Calu3 (cell line): ENCODE measurements at regions not wholly inside any gene's neighbourhood (a gene's known extent, or its start where the extent isn't known, plus 50 kb on each side); places are given as distances from the start of the nearest gene placed in this dataset.

Source experiments
- BruUV-seq: library from RNA; stranded (reverse); fragments of 400-500 nt; replicated peaks from 2 replicates; lab custom pipeline; 2021; lab: Mats Ljungman, UMichigan
- CTCF ChIA-PET: fragments of 300-600 bp; sonication (Branson Sonifier 250); formaldehyde crosslinking; loops from one replicate; lab custom pipeline; 2022; ENCODE audit warnings: antibody characterized with exemption; lab: Charles Lee
- DNase-seq: peaks from one replicate; pipeline ENCODE4 v3.0.0; 2022
- H3K27ac Mint-ChIP-seq: one replicate; pipeline ENCODE4 v1.8.0; 2022; ENCODE audit warnings: mixed read lengths; ENCODE audit not compliant: unreplicated experiment
- H3K27me3 Mint-ChIP-seq: one replicate; pipeline ENCODE4 v1.8.0; 2022; ENCODE audit warnings: mixed read lengths; ENCODE audit not compliant: unreplicated experiment
- H3K36me3 Mint-ChIP-seq: one replicate; pipeline ENCODE4 v1.8.0; 2022; ENCODE audit warnings: mild to moderate bottlenecking, moderate library complexity, mixed read lengths; ENCODE audit not compliant: insufficient read depth, unreplicated experiment
- H3K4me1 Mint-ChIP-seq: one replicate; pipeline ENCODE4 v1.8.0; 2022; ENCODE audit warnings: mild to moderate bottlenecking, low read depth, mixed read lengths; ENCODE audit not compliant: unreplicated experiment
- H3K4me3 Mint-ChIP-seq: one replicate; pipeline ENCODE4 v1.8.0; 2022; ENCODE audit warnings: mild to moderate bottlenecking, low read depth, moderate library complexity, mixed read lengths; ENCODE audit not compliant: unreplicated experiment
- H3K9me3 Mint-ChIP-seq: one replicate; pipeline ENCODE4 v1.8.0; 2022; ENCODE audit warnings: low read depth, mixed read lengths; ENCODE audit not compliant: unreplicated experiment
- intact Hi-C: fragments of 100-400 bp; cut with micrococcal nuclease; formaldehyde crosslinking; loops from one replicate; pipeline ENCODE4 v1.10.0; 2022; ENCODE audit not compliant: unreplicated experiment
- TF ChIP-seq, protein P1 (sequence below): fragments of 200-600 bp; IDR thresholded peaks from one replicate; pipeline ENCODE4 v1.8.0; 2022; ENCODE audit warnings: antibody characterized with exemption; ENCODE audit not compliant: unreplicated experiment

DNA sequence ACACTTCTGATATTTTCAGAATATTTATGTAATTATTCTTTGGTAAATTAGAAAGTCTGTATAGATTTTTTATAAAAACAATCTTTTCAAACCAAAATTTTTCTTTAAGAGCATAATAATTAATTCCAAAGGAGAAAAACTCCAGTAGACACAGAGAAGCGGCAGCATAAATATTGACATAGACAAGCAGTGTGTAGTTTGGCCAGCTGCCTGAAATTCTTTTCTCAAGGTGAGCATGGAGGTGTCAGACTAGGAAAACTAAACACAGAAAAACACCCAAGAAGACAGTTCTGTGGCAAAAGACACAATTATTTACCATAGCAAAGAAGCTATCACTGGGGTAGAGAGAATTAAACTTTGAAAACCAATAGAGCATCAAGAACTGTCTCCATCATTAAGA, 82.4 kb downstream of the KLF6 start:
- no peak for DNase-seq
- Mint-ChIP-seq H3K4me3 (no peak overlapping the region), H3K36me3 (no peaks in the 10 kb centered on the region), H3K4me1 (no peaks in the 10 kb centered on the region), H3K9me3 (no peaks in the 10 kb centered on the region), H3K27me3 (no peaks in the 10 kb centered on the region), H3K27ac (no peak overlapping the region)
- TF ChIP-seq, protein P1, sequence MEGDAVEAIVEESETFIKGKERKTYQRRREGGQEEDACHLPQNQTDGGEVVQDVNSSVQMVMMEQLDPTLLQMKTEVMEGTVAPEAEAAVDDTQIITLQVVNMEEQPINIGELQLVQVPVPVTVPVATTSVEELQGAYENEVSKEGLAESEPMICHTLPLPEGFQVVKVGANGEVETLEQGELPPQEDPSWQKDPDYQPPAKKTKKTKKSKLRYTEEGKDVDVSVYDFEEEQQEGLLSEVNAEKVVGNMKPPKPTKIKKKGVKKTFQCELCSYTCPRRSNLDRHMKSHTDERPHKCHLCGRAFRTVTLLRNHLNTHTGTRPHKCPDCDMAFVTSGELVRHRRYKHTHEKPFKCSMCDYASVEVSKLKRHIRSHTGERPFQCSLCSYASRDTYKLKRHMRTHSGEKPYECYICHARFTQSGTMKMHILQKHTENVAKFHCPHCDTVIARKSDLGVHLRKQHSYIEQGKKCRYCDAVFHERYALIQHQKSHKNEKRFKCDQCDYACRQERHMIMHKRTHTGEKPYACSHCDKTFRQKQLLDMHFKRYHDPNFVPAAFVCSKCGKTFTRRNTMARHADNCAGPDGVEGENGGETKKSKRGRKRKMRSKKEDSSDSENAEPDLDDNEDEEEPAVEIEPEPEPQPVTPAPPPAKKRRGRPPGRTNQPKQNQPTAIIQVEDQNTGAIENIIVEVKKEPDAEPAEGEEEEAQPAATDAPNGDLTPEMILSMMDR = no peak
- BruUV-seq = no TSS peak
- CTCF ChIA-PET = no interaction called here
- intact Hi-C loops = no loop called here

DNA sequence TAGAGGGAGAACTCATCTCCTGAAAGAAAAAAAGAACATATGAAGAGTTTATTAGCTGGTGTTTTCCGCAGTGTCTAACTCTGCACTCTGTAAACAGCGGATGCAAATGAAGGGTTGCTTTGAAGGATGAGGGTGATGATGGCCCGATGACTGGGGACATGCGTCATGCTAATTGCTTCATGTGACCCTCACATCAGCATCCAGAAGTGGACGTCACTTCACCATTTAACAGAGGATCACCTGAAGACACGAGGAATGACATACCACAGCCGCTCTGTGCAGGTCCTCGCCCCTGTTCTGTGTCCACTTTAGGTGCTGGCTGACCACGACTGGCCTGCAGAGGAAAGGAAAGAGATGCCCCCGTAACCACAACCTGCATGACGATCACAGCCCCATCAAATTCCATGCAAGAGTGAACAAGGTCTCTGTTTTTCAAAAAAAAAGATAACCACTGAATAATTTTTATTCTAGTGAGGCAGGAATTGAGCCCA, 82.9 kb downstream of the KLF6 start:
- DNase-seq = no peak
- TF ChIP-seq, protein P1 = no peak
- intact Hi-C loops = no loop called here
- Mint-ChIP-seq H3K9me3 (no peaks in the 10 kb centered on the region), H3K4me1 (no peaks in the 10 kb centered on the region), H3K27ac (no peak overlapping the region), H3K4me3 (no peak overlapping the region), H3K27me3 (no peaks in the 10 kb centered on the region), H3K36me3 (no peaks in the 10 kb centered on the region)
- no TSS peak for BruUV-seq
- CTCF ChIA-PET = no interaction called here

DNA sequence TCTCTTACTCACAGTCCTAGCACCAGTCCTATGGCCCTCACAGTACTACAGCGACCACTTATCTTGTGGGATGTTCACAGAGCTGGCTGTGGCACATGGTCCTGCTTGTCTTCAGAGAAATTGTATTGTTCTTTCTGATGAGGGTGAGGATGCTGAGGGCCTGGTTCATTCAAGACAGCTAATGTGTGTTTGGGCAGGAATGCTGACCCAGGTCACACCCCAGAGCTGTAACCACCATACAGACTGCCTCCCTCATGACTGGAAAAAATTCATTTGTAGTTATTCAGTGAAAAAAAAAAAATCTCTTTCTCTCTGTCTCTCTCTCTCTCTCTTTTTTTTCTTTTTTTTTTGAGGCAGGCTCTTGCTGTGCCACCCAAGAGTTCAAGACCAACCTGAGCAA, 83.5 kb downstream of the KLF6 start:
- H3K9me3 Mint-ChIP-seq = no peaks in the 10 kb centered on the region
- CTCF ChIA-PET = interaction anchor here (0.6 kb wide), 1 partner anchor 231 kb away, joined by 3 read pairs; no protein-coding TSS in a partner anchor

DNA sequence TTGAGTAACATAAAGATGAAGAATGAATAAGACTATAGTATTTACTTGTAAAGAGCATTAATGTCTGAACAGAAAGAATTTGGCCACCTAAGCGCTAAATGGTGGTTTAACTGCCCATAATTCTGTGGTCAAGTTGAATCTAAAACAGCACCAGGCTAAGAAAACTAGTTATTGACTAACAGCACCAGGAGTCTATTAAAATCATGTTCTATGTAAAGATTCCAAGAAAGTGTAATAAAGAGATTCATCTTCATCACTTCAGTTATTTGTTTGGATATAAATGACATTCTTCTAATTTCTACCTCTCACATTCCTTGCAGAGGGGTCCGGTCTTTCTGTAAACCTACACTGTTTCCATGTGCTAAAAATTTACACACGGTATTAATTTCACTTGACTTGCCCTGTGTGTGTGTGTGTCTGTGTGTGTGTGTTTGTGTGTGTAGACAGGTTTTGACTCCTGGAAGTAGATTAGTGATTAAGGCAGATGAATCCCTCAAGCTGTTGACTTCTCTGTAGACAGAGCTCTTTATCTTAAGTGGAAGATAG, 84.4 kb downstream of the KLF6 start:
- BruUV-seq = no TSS peak
- no peak for DNase-seq
- TF ChIP-seq, protein P1 = no peak
- Mint-ChIP-seq H3K27ac (no peak overlapping the region), H3K36me3 (no peaks in the 10 kb centered on the region), H3K9me3 (no peaks in the 10 kb centered on the region), H3K4me3 (no peak overlapping the region), H3K27me3 (no peaks in the 10 kb centered on the region), H3K4me1 (no peaks in the 10 kb centered on the region)
- CTCF ChIA-PET = interaction anchor here (0.6 kb wide), 1 partner anchor 230 kb away, joined by 3 read pairs; no protein-coding TSS in a partner anchor
- intact Hi-C loops = no loop called here

More for the DNA sequence above, 83.5 kb downstream of the KLF6 start:
- H3K36me3 Mint-ChIP-seq = no peaks in the 10 kb centered on the region
- BruUV-seq = no TSS peak
- no peaks in the 10 kb centered on the region for H3K27me3 Mint-ChIP-seq
- TF ChIP-seq, protein P1 = no peak
- DNase-seq = no peak
- H3K27ac Mint-ChIP-seq = no peak overlapping the region
- intact Hi-C loops = no loop called here
- no peak overlapping the region for H3K4me3 Mint-ChIP-seq
- no peaks in the 10 kb centered on the region for H3K4me1 Mint-ChIP-seq
